GM18868 (cell line): ENCODE measurements at regions not wholly inside any gene's neighbourhood (a gene's known extent, or its start where the extent isn't known, plus 50 kb on each side); places are given as distances from the start of the nearest gene placed in this dataset.

Source experiments
- ATAC-seq: cut with Tn5 transposase; IDR thresholded peaks from one replicate; pipeline ENCODE4 v1.9.1; 2021; ENCODE audit warnings: mild to moderate bottlenecking, moderate library complexity; ENCODE audit not compliant: unreplicated experiment

- ATAC-seq: no peak
These were observed 163.5 kb upstream of the LYZL2 start for GRCh38 chr10:30793093-30793492.

GRCh38 chr10:30792025-30792424, 162.5 kb upstream of the LYZL2 start:
- ATAC-seq: no peak

GRCh38 chr10:30791197-30791611, 161.7 kb upstream of the LYZL2 start:
- ATAC-seq: no peak

GRCh38 chr10:30789806-30790205, 160.3 kb upstream of the LYZL2 start:
- ATAC-seq: no peak

GRCh38 chr10:30788307-30788706, 158.8 kb upstream of the LYZL2 start:
- ATAC-seq: no peak

- no peak for ATAC-seq
These were observed 157.4 kb upstream of the LYZL2 start for GRCh38 chr10:30786906-30787305.

GRCh38 chr10:30786131-30786530, 156.6 kb upstream of the LYZL2 start:
- ATAC-seq: no peak

- ATAC-seq: peak; percentile 58
These were observed 155.5 kb upstream of the LYZL2 start for GRCh38 chr10:30784897-30785605.

- ATAC-seq: no peak
These were observed 155.0 kb upstream of the LYZL2 start for GRCh38 chr10:30784524-30784896.

- peak; percentile 53 for ATAC-seq
These were observed 154.5 kb upstream of the LYZL2 start for GRCh38 chr10:30783939-30784501.

GRCh38 chr10:30782537-30783461, 153.2 kb upstream of the LYZL2 start:
- ATAC-seq: no peak

GRCh38 chr10:30782157-30782536, 152.6 kb upstream of the LYZL2 start:
- ATAC-seq: no peak

GRCh38 chr10:30781670-30782121, 152.1 kb upstream of the LYZL2 start:
- ATAC-seq: no peak

- ATAC-seq: no peak
These were observed 149.2 kb upstream of the LYZL2 start for GRCh38 chr10:30778769-30779168.

- ATAC-seq: no peak
These were observed 146.4 kb upstream of the LYZL2 start for GRCh38 chr10:30775779-30776591.

- ATAC-seq: no peak
These were observed 144.7 kb upstream of the LYZL2 start for GRCh38 chr10:30774261-30774660.

GRCh38 chr10:30773501-30773900, 143.9 kb upstream of the LYZL2 start:
- no peak for ATAC-seq

GRCh38 chr10:30770816-30771215, 141.3 kb upstream of the LYZL2 start:
- ATAC-seq: no peak

- ATAC-seq: no peak
These were observed 140.7 kb upstream of the LYZL2 start for GRCh38 chr10:30770229-30770628.

GRCh38 chr10:30769361-30769760, 139.8 kb upstream of the LYZL2 start:
- no peak for ATAC-seq

GRCh38 chr10:30765616-30766015, 136.1 kb upstream of the LYZL2 start:
- ATAC-seq: no peak
